Suprapubic skin (tissue), 4 donors: ENCODE measurements at regions not wholly inside any gene's neighbourhood (a gene's known extent, or its start where the extent isn't known, plus 50 kb on each side); places are given as distances from the start of the nearest gene placed in this dataset.

Experiments
- DNase-seq, 2 donors: peaks; one replicate each; pipeline ENCODE4 v3.0.0-alpha.2; 2019; ENCODE audit warnings: low spot score in 2 of 2
- H3K27ac ChIP-seq: fragments of 200-600 bp; sonication (generic); one replicate; pipeline ENCODE4 v1.5.1; 2019
- H3K27me3 ChIP-seq: fragments of 200-600 bp; sonication (generic); one replicate; pipeline ENCODE4 v1.5.1; 2019
- H3K36me3 ChIP-seq: fragments of 200-600 bp; sonication (generic); one replicate; pipeline ENCODE4 v1.5.1; 2019
- H3K4me1 ChIP-seq: fragments of 200-600 bp; sonication (generic); one replicate; pipeline ENCODE4 v1.5.1; 2019
- H3K4me3 ChIP-seq: fragments of 200-600 bp; sonication (generic); one replicate; pipeline ENCODE4 v1.5.1; 2019; ENCODE audit warnings: mild to moderate bottlenecking
- H3K9me3 ChIP-seq: fragments of 200-600 bp; sonication (generic); one replicate; pipeline ENCODE4 v1.5.1; 2019
- EP300 ChIP-seq: sonication (generic); formaldehyde crosslinking; IDR thresholded peaks from one replicate; pipeline ENCODE4 v1.6.1; 2017; ENCODE audit warnings: antibody characterized with exemption
- POLR2A ChIP-seq, 2 donors: fragments of 450-650 bp; IDR thresholded peaks; one replicate each; pipeline ENCODE4 v1.6.1; 2017; ENCODE audit warnings: antibody characterized with exemption in 2 of 2, mild to moderate bottlenecking in 2 of 2, moderate library complexity in 2 of 2
- POLR2AphosphoS5 ChIP-seq, 3 donors: sonication (generic); formaldehyde crosslinking; IDR thresholded peaks; one replicate each; pipeline ENCODE4 v1.6.1; 2017; ENCODE audit warnings: antibody characterized with exemption in 3 of 3
- WGBS: methylation state at CpG from one replicate; pipeline ENCODE4 v1.1.5; 2018; 5-methylcytosine and 5-hydroxymethylcytosine counted together
- TF ChIP-seq, protein P1 (sequence below), 2 donors: fragments of 200-600 bp in 1 of 2; fragments of 450-650 bp in 1 of 2; sonication (generic) in 1 of 2; IDR thresholded peaks; one replicate each; pipeline ENCODE4 v1.5.1; 2016 to 2019; ENCODE audit warnings: antibody characterized with exemption in 2 of 2, mild to moderate bottlenecking in 1 of 2, moderate library complexity in 1 of 2

GRCh38 chr5:93054424-93055163, 526.4 kb downstream of the NR2F1-AS1 start:
- DNase-seq: no peak
- no peaks in the 10 kb centered on the region for H3K4me1 ChIP-seq
- TF ChIP-seq EP300 (no peak), POLR2AphosphoS5 (IDR thresholded peaks at IDR 0.05) (no peak), POLR2A (IDR thresholded peaks at IDR 0.05) (no peak)
- TF ChIP-seq, protein P1, sequence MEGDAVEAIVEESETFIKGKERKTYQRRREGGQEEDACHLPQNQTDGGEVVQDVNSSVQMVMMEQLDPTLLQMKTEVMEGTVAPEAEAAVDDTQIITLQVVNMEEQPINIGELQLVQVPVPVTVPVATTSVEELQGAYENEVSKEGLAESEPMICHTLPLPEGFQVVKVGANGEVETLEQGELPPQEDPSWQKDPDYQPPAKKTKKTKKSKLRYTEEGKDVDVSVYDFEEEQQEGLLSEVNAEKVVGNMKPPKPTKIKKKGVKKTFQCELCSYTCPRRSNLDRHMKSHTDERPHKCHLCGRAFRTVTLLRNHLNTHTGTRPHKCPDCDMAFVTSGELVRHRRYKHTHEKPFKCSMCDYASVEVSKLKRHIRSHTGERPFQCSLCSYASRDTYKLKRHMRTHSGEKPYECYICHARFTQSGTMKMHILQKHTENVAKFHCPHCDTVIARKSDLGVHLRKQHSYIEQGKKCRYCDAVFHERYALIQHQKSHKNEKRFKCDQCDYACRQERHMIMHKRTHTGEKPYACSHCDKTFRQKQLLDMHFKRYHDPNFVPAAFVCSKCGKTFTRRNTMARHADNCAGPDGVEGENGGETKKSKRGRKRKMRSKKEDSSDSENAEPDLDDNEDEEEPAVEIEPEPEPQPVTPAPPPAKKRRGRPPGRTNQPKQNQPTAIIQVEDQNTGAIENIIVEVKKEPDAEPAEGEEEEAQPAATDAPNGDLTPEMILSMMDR (IDR thresholded peaks at IDR 0.05): no peak
- WGBS: 87% methylated on average over 2 of the region's 2 CpGs
- H3K36me3 ChIP-seq: no peaks in the 10 kb centered on the region
- H3K27me3 ChIP-seq: no peaks in the 10 kb centered on the region
- no peaks in the 10 kb centered on the region for H3K9me3 ChIP-seq
- H3K27ac ChIP-seq: no peak overlapping the region
- H3K4me3 ChIP-seq: no peak overlapping the region

- no peaks in the 10 kb centered on the region for H3K4me1 ChIP-seq
- H3K4me3 ChIP-seq: no peak overlapping the region
- no peak overlapping the region for H3K27ac ChIP-seq
- H3K9me3 ChIP-seq: no peaks in the 10 kb centered on the region
- H3K27me3 ChIP-seq: no peaks in the 10 kb centered on the region
- H3K36me3 ChIP-seq: no peaks in the 10 kb centered on the region
- no peak for DNase-seq
- TF ChIP-seq POLR2A (IDR thresholded peaks at IDR 0.05) (no peak), POLR2AphosphoS5 (IDR thresholded peaks at IDR 0.05) (no peak), EP300 (no peak)
- TF ChIP-seq, protein P1 (IDR thresholded peaks at IDR 0.05): no peak
These were observed 527.2 kb downstream of the NR2F1-AS1 start for GRCh38 chr5:93053825-93054224.

- Histone ChIP-seq H3K4me3 (no peak overlapping the region), H3K27ac (no peak overlapping the region), H3K27me3 (no peaks in the 10 kb centered on the region), H3K9me3 (no peaks in the 10 kb centered on the region), H3K4me1 (no peaks in the 10 kb centered on the region), H3K36me3 (no peaks in the 10 kb centered on the region)
- DNase-seq: no peak
- no peak for TF ChIP-seq POLR2A (IDR thresholded peaks at IDR 0.05)
- TF ChIP-seq POLR2AphosphoS5 (IDR thresholded peaks at IDR 0.05): no peak
- TF ChIP-seq, protein P1 (IDR thresholded peaks at IDR 0.05): no peak
- TF ChIP-seq EP300: no peak
- 88% methylated on average over 2 of the region's 2 CpGs for WGBS
These were observed 532.2 kb downstream of the NR2F1-AS1 start for GRCh38 chr5:93048858-93049257.

GRCh38 chr5:93044859-93045666, 536.0 kb downstream of the NR2F1-AS1 start:
- Histone ChIP-seq H3K4me3 (no peak overlapping the region), H3K9me3 (no peaks in the 10 kb centered on the region), H3K27ac (no peak overlapping the region), H3K27me3 (no peaks in the 10 kb centered on the region), H3K4me1 (no peaks in the 10 kb centered on the region), H3K36me3 (no peaks in the 10 kb centered on the region)
- DNase-seq: no peak
- TF ChIP-seq, protein P1 (IDR thresholded peaks at IDR 0.05): no peak
- TF ChIP-seq POLR2A (IDR thresholded peaks at IDR 0.05) (no peak), EP300 (no peak), POLR2AphosphoS5 (IDR thresholded peaks at IDR 0.05) (no peak)
- whole genome bisulfite sequencing: 50% methylated on average over 1 of the region's 1 CpG

DNA sequence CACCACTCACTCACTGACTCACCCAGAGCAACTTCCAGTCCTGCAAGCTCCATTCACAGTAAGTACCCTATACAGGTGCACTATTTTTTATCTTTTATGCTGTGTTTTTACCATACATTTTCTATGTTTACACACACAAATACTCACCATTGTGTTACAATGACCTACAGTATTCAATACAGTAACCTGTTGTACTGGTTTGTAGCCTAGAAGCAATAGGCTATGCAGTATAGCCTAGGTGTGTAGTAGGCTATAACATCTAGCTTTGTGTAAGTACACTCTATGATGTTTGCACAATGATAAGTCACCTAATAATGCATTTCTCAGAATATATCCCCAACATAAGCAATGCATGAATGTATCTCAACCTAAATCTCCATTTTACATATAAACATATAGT, 541.1 kb downstream of the NR2F1-AS1 start:
- no peaks in the 10 kb centered on the region for H3K9me3 ChIP-seq
- no peak overlapping the region for H3K4me3 ChIP-seq
- no peak for TF ChIP-seq POLR2AphosphoS5 (IDR thresholded peaks at IDR 0.05)
- TF ChIP-seq, protein P1 (IDR thresholded peaks at IDR 0.05): no peak
- no peak for TF ChIP-seq POLR2A (IDR thresholded peaks at IDR 0.05)
- TF ChIP-seq EP300: no peak
- H3K4me1 ChIP-seq: no peaks in the 10 kb centered on the region
- H3K36me3 ChIP-seq: no peaks in the 10 kb centered on the region
- no peak overlapping the region for H3K27ac ChIP-seq
- no peaks in the 10 kb centered on the region for H3K27me3 ChIP-seq
- DNase-seq: no peak
